ENCODE measurements at regions not wholly inside any gene's neighbourhood (a gene's known extent, or its start where the extent isn't known, plus 50 kb on each side); places are given as distances from the start of the nearest gene placed in this dataset.

GRCh38 chr3:22106213-22106896 is 355.3 kb upstream of the ZNF385D start (continued):
- TF ChIP-seq HDAC2 (IDR thresholded peaks at IDR 0.05; ENCODE audit: borderline replicate concordance in 1 of 2, low read depth in 2 of 2, low read length in 2 of 2) = no peak
- TF ChIP-seq TEAD4 (IDR thresholded peaks at IDR 0.05; ENCODE audit: low read depth, low read length) = no peak
- TF ChIP-seq SP4 (IDR thresholded peaks at IDR 0.05; ENCODE audit: low read length) = no peak
- TF ChIP-seq TCF12 (IDR thresholded peaks at IDR 0.05; ENCODE audit: low read depth, low read length) = no peak
- TF ChIP-seq, protein P1, sequence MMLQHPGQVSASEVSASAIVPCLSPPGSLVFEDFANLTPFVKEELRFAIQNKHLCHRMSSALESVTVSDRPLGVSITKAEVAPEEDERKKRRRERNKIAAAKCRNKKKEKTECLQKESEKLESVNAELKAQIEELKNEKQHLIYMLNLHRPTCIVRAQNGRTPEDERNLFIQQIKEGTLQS (IDR thresholded peaks at IDR 0.05; ENCODE audit: insufficient read depth, low read depth, low read length) = no peak
- TF ChIP-seq CEBPB (IDR thresholded peaks at IDR 0.05; ENCODE audit: low read depth, low read length) = no peak; the same call in 1 of the 2 replicates

Data from H1 (cell line).